GM18505 (cell line): ENCODE measurements at regions not wholly inside any gene's neighbourhood (a gene's known extent, or its start where the extent isn't known, plus 50 kb on each side); places are given as distances from the start of the nearest gene placed in this dataset.

ENCODE experiments used
- ATAC-seq: cut with Tn5 transposase; IDR thresholded peaks from one replicate; pipeline ENCODE4 v1.9.1; 2021; ENCODE audit not compliant: unreplicated experiment
- POLR2A ChIP-seq: IDR thresholded peaks from 4 replicates; pipeline ENCODE4 v1.6.1; 2011; ENCODE audit warnings: borderline replicate concordance; ENCODE audit not compliant: insufficient read depth, insufficient read length; ENCODE audit errors: extremely low read depth

DNA sequence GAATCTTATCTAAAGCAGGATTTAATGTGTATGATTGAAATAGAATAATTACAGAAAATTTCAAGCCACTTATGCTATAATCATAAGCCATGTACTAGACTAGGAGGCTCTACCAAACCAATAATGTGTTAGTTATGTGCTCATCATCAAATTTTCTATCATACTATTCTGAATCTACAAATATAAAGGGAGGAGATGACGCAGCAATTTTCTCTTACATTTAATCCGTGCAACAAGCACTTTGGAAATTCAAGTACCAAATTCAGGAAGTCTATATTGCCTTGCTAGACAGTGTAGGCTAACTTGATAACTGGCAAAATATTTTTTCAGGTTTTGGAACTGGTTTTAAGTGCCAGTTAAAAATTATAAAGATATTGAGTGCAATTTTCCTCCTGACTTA is 283.5 kb downstream of the C4orf33 start:
- no peak for ATAC-seq

DNA sequence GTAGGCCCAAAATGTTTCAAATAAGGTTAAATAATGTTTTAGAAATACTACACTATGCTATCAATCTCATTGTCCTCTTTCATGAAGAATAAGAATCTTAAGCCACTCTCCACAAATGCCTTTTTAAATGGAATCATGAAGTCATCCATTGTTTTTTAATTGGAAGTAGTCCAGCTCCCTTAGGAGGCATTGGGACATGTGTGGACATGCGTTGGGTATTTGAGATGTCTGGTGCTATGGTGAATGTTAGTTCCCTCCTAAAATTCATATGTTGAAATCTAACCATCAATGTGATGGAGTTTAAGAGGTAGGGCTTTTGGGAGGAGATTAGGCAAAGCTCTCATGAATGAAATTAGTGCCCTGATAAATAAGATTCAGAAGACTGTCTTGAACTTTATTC is 289.0 kb downstream of the C4orf33 start:
- TF ChIP-seq POLR2A: no peak
- ATAC-seq: no peak

More for the DNA sequence above, 283.5 kb downstream of the C4orf33 start:
- no peak for TF ChIP-seq POLR2A

DNA sequence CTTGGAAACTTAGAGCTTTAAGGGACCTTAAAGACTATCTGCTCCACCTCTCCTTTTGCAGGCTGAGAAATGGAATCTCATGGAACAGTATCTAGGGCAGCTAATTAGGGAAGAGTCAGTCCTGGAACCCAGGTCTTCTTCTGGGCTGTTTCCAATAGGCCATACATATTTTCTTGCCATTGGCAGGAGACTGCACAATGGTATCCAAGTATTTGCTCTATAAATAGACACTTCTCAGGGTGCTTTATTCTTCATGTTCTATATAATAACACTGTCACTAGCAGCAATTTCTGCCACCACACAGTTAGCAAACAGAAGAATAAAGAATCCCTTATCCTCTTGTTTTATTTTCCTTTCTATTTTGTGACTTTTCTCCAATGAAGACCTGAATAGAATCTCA is 291.7 kb downstream of the C4orf33 start:
- ATAC-seq: no peak
- no peak for TF ChIP-seq POLR2A

GRCh38 chr4:129393976-129394375 is 298.0 kb downstream of the C4orf33 start:
- no peak for TF ChIP-seq POLR2A
- no peak for ATAC-seq

- no peak for TF ChIP-seq POLR2A
- ATAC-seq: no peak
Observed at GRCh38 chr4:129394635-129395034, 298.7 kb downstream of the C4orf33 start.

DNA sequence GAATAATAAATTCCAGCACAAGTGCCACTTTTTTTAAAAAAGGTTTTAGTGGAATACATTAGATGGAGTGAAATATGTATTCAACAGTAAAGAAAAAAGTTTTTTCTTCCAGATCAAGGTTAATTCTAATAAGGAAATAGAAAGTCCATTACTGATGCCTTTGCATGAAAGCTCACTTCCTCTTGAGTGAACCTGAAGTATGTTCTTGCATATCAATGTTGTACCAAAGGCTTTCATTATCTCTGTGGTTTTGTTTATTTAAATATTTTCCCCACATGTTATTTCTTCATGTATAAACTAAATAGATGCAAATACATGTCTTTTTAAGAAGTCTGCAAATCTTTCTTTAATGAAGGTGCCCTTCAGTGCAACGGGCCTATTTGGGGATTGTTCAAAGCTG is 307.9 kb downstream of the C4orf33 start:
- TF ChIP-seq POLR2A: no peak
- ATAC-seq: no peak

GRCh38 chr4:129410115-129410514 is 314.2 kb downstream of the C4orf33 start:
- no peak for TF ChIP-seq POLR2A

GRCh38 chr4:129415004-129415403 is 319.1 kb downstream of the C4orf33 start:
- ATAC-seq: no peak

More at GRCh38 chr4:129410115-129410514, 314.2 kb downstream of the C4orf33 start:
- ATAC-seq: no peak

GRCh38 chr4:129420637-129421036 is 324.7 kb downstream of the C4orf33 start:
- TF ChIP-seq POLR2A: no peak
- ATAC-seq: no peak

More at GRCh38 chr4:129415004-129415403, 319.1 kb downstream of the C4orf33 start:
- TF ChIP-seq POLR2A: no peak

DNA sequence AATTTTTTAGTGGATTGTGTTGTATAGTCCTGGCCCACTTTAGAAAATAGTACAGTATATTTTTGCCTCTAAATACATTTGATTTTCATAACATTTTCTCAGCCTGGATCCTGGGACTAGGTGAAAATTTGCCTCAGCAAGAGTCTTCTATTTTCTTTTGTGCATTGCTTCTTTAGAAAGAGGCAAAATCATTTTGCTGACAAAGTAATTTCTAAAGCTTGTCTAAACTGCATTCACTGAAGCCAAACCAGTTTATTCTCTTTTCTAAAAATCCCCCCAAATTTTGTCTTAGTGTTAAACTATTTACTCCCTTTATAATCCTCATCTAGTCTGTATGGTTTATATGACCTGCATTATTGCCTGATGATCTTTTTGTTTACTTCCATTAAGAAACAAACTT is 326.3 kb downstream of the C4orf33 start:
- TF ChIP-seq POLR2A: no peak
- no peak for ATAC-seq

- no peak for TF ChIP-seq POLR2A
- no peak for ATAC-seq
Observed at GRCh38 chr4:129428454-129428853, 332.5 kb downstream of the C4orf33 start.

- no peak for TF ChIP-seq POLR2A
Observed at GRCh38 chr4:129429581-129430320, 333.8 kb downstream of the C4orf33 start.

DNA sequence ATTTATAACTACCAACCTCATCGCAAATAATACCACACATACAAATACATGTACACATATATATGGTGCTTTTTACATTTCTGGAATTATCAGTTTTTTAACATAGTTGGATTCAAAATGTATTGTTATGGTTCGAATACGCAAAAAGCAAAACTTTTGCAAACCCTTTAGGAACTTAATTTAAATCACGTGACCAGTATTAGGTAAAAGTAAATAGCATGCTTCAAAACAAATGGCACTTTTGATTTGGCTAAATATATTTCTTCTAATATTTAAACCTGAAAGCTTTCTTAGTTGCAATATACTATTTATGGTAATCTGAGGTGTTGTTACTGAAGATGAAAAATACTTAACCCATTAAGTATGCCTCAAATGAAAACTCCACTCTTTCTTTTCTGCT is 341.4 kb downstream of the C4orf33 start:
- no peak for TF ChIP-seq POLR2A
- no peak for ATAC-seq

More at GRCh38 chr4:129429581-129430320, 333.8 kb downstream of the C4orf33 start:
- ATAC-seq: no peak

DNA sequence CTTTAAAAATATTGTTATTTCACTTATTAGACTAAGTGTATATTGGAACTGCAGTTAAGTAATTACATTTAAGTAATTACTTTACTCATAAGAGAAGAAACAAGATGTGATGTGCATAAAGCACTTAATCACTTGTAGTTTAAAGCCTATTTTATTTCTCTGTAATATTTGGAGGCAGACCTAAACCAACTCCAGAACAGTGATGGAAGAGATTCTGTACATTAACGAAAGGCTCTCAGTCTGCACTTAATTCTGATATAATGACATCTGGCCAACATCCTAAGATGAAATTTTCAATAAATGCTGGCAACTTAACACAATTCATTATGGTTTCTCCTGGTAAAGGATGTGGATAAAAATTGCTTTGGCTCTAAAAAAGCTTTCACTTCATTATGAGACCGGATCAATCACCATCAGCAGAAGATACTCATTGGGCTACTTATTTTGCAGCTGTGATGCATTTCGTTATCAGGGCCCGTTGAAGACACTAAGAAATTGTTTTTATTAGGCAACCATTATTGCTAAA is 342.6 kb downstream of the C4orf33 start:
- TF ChIP-seq POLR2A: no peak

DNA sequence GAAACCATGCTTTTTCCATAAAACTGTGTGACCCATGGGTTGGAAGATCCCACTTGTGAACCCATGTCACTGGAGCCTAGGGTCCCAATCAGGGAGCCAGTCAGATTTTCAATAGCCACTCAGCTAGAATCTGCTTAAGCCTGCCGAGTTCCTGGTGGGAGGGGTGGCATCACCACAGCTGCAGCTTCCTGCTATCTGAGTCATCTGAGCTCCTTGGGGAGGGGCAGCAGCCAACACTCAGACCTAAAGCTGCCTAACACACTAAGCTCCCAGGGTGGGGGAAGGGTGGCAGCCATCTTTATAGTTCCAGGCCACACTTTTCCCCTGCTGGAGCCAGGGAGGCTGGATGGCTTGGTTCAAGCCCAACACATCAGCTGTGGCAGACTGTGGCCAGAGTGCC is 350.1 kb downstream of the C4orf33 start:
- no peak for TF ChIP-seq POLR2A
- no peak for ATAC-seq

More for the DNA sequence above, 342.6 kb downstream of the C4orf33 start:
- ATAC-seq: no peak

DNA sequence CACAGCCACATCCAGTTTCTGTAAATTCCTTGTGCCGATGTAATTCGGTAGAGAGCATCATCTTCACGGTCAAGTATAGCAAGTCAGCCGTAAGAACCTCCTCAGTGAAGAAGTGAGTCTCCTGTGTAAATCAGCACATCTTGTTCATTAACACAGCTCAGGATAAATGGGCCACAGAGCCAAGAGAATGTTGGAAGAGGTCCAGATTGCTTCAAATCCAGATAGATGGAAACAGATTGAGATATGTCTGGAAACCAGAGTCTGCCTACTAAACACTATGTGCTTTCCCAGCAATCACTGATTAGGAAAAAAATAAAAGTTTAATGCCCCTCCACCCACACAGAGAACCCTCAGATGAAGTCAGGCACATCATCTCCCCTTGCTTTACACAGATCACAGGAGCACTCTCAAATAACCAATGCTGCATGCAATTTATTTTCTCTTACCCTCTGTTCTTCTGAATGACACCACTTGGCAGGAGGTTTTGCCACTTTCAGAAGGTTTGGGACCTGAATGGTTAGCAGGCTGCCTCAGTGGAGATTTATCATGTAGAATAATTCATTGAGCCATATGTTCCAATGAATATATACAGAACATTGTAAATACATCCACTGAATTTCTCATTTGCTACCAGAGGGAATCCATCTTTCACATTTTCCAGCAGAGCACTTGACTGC is 357.7 kb downstream of the C4orf33 start:
- TF ChIP-seq POLR2A: no peak
- no peak for ATAC-seq
